Endothelial cell of umbilical vein (primary cell): ENCODE measurements at regions not wholly inside any gene's neighbourhood (a gene's known extent, or its start where the extent isn't known, plus 50 kb on each side); places are given as distances from the start of the nearest gene placed in this dataset.

Source experiments
- BruUV-seq: library from RNA; stranded (reverse); fragments of 400-500 nt; replicated peaks from 2 replicates; lab custom pipeline; 2021; lab: Mats Ljungman, UMichigan
- CTCF ChIA-PET: fragments of 300-600, 350-600 bp; sonication (Branson Sonifier 250); formaldehyde crosslinking; loops from one replicate; lab custom pipeline; 2021; ENCODE audit warnings: antibody characterized with exemption, inconsistent platforms; lab: Charles Lee
- POLR2A ChIA-PET: fragments of 300-600, 350-600 bp; sonication (Branson Sonifier 250); formaldehyde crosslinking; loops from one replicate; lab custom pipeline; 2021; ENCODE audit warnings: antibody characterized with exemption, inconsistent platforms; lab: Charles Lee
- DNase-seq: peaks from one replicate; pipeline ENCODE4 v3.0.0-alpha.2; 2011; ENCODE audit warnings: low read depth, low spot score
- FAIRE-seq: peaks from 2 replicates; lab custom pipeline; 2011; peaks lifted over from hg19 to GRCh38; lab: Jason Lieb, UNC
- H2AFZ ChIP-seq: 2 replicates; pipeline ENCODE4 v1.6.0; 2012; ENCODE audit warnings: low read depth, low read length, control low read depth, inconsistent platforms
- H3K27ac ChIP-seq: 2 replicates; pipeline ENCODE4 v1.5.1; 2011; ENCODE audit warnings: low read depth, mild to moderate bottlenecking, control low read depth, low read length, moderate library complexity; ENCODE audit not compliant: insufficient read depth
- H3K27me3 ChIP-seq, 2 experiments: 2 replicates each; pipeline versions ENCODE4 v1.6.0 to v1.6.1; 2011; ENCODE audit warnings: low read length in 2 of 2, mixed read lengths in 1 of 2; ENCODE audit not compliant: control insufficient read depth in 2 of 2, insufficient read depth in 2 of 2
- H3K36me3 ChIP-seq, 2 experiments: 2 replicates in 1 of 2; 3 replicates in 1 of 2; pipeline ENCODE4 v1.5.1; 2011; ENCODE audit warnings: low read length in 2 of 2, mild to moderate bottlenecking in 1 of 2, moderate library complexity in 1 of 2; ENCODE audit not compliant: control insufficient read depth in 2 of 2, insufficient read depth in 2 of 2; ENCODE audit errors: extremely low read depth in 1 of 2
- H3K4me1 ChIP-seq: 3 replicates; pipeline ENCODE4 v1.5.1; 2011; ENCODE audit warnings: mild to moderate bottlenecking, low read length; ENCODE audit not compliant: control insufficient read depth, insufficient read depth; ENCODE audit errors: extremely low read depth
- H3K4me2 ChIP-seq: 2 replicates; pipeline ENCODE4 v1.6.1; 2011; ENCODE audit warnings: low read length, control low read depth, mixed read lengths; ENCODE audit not compliant: insufficient read depth
- H3K4me3 ChIP-seq, 3 experiments: fragments of 200-600 bp in 1 of 3; sonication (generic), shearing (Covaris generic) in 1 of 3; replicated peaks in 1 of 3; 2 replicates each; pipeline ENCODE4 v1.5.1; 2011 to 2016; ENCODE audit warnings: control low read depth in 3 of 3, low read length in 3 of 3, mild to moderate bottlenecking in 2 of 3, inconsistent platforms in 1 of 3, low read depth in 1 of 3, moderate library complexity in 1 of 3; ENCODE audit not compliant: insufficient read depth in 1 of 3
- H3K79me2 ChIP-seq: 2 replicates; pipeline ENCODE4 v1.6.0; 2012; ENCODE audit warnings: low read length, inconsistent platforms; ENCODE audit not compliant: control insufficient read depth, insufficient read depth
- H3K9ac ChIP-seq: replicated peaks from 2 replicates; pipeline ENCODE3; 2011; ENCODE audit warnings: low read length, control low read depth; ENCODE audit not compliant: insufficient read depth; ENCODE audit errors: extremely low read depth
- H3K9me1 ChIP-seq: replicated peaks from 3 replicates; pipeline ENCODE4 v1.6.0; 2011; ENCODE audit warnings: mild to moderate bottlenecking, low read length; ENCODE audit not compliant: control insufficient read depth, insufficient read depth; ENCODE audit errors: extremely low read depth
- H3K9me3 ChIP-seq: replicated peaks from 2 replicates; pipeline ENCODE4 v1.5.1; 2012; ENCODE audit warnings: low read length, inconsistent platforms; ENCODE audit not compliant: control insufficient read depth, insufficient read depth
- H4K20me1 ChIP-seq: replicated peaks from 2 replicates; pipeline ENCODE3; 2011; ENCODE audit warnings: mild to moderate bottlenecking, low read length; ENCODE audit not compliant: control insufficient read depth, insufficient read depth; ENCODE audit errors: extremely low read depth
- EZH2 ChIP-seq: IDR thresholded peaks from 2 replicates; pipeline ENCODE4 v1.6.1; 2012; ENCODE audit warnings: borderline replicate concordance, low read depth, mild to moderate bottlenecking, moderate library complexity, low read length, inconsistent platforms; ENCODE audit not compliant: severe bottlenecking
- FOS ChIP-seq: IDR thresholded peaks from 2 replicates; pipeline ENCODE4 v1.6.1; 2011; ENCODE audit warnings: mild to moderate bottlenecking, low read length, moderate library complexity, borderline replicate concordance; ENCODE audit not compliant: insufficient read depth
- GATA2 ChIP-seq: IDR thresholded peaks from 2 replicates; pipeline ENCODE4 v1.7.0; 2011; ENCODE audit warnings: low read depth, mild to moderate bottlenecking, moderate library complexity, mixed read lengths, low read length; ENCODE audit not compliant: insufficient read length, insufficient read depth
- JUN ChIP-seq: IDR thresholded peaks from 2 replicates; pipeline ENCODE4 v1.6.1; 2011; ENCODE audit warnings: borderline replicate concordance, low read depth; ENCODE audit not compliant: insufficient read length, insufficient read depth
- MYC ChIP-seq: IDR thresholded peaks from one replicate; pipeline ENCODE4 v1.6.1; 2011; ENCODE audit warnings: mild to moderate bottlenecking, low read depth, low read length
- POLR2A ChIP-seq: IDR thresholded peaks from 2 replicates; pipeline ENCODE4 v1.6.1; 2012; ENCODE audit warnings: low read depth, mild to moderate bottlenecking, control low read depth, low read length
- POLR2AphosphoS5 ChIP-seq: IDR thresholded peaks from 2 replicates; pipeline ENCODE4 v1.6.1; 2012; ENCODE audit warnings: low read depth, mild to moderate bottlenecking, control low read depth, low read length, moderate library complexity; ENCODE audit not compliant: insufficient read depth
- dilution Hi-C: fragments of 300-500 bp; cut with MboI; formaldehyde crosslinking; loops from one replicate; pipeline ENCODE4 v1.15.0; 2019; ENCODE audit warnings: low sequenced_read_pairs; ENCODE audit not compliant: extremely low pct_ligation_motif_present
- intact Hi-C: fragments of 100-400 bp; cut with micrococcal nuclease; formaldehyde crosslinking; loops from one replicate; pipeline ENCODE4 v1.10.0; 2022
- TF ChIP-seq, protein P1 (sequence below): IDR thresholded peaks from 2 replicates; pipeline ENCODE4 v1.6.1; 2011; ENCODE audit not compliant: insufficient read depth, insufficient read length
- TF ChIP-seq, protein P2 (sequence below), 2 donors: IDR thresholded peaks; 1 replicate in 1 of 2; 2 replicates in 1 of 2; pipeline ENCODE4 v1.5.1; 2011; ENCODE audit warnings: low read length in 2 of 2, mild to moderate bottlenecking in 2 of 2, moderate library complexity in 2 of 2, control low read depth in 1 of 2, inconsistent platforms in 1 of 2, low read depth in 1 of 2; ENCODE audit not compliant: insufficient read depth in 1 of 2; ENCODE audit errors: extremely low read depth in 1 of 2

DNA sequence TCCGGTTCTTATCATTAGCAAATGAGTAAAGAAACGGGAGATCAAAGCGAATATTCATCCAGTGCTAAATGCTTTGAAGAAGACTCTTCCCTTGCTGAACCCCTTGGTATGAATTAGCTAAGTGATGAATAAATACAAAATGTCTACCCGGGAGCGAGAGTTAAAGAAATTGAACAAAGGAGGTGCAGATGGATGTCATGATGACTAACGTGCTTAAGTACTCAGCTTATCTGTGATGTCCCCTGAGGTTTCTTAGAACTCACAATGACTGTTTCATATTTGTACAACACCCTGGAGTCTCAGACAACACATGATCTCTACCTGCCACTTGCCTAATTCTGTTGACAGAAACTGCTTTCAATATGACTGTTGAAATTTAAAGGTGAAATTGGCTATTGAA lies 148.5 kb downstream of the TMEM200C start:
- no TSS peak for BruUV-seq
- H3K9me1 ChIP-seq: no peaks in the 10 kb centered on the region
- dilution Hi-C loops: no loop called here
- ChIA-PET CTCF (no interaction called here), POLR2A (no interaction called here)
- no peaks in the 10 kb centered on the region for H3K4me1 ChIP-seq
- H3K27ac ChIP-seq: no peak overlapping the region
- H3K4me2 ChIP-seq: no peak overlapping the region
- FAIRE-seq (no peak), DNase-seq (no peak)
- H3K9me3 ChIP-seq: no peaks in the 10 kb centered on the region
- H4K20me1 ChIP-seq: no peaks in the 10 kb centered on the region
- H3K36me3 ChIP-seq: no peaks in the 10 kb centered on the region
- no peaks in the 10 kb centered on the region for H3K79me2 ChIP-seq
- no peak overlapping the region for H3K4me3 ChIP-seq
- TF ChIP-seq MYC (no peak), EZH2 (no peak), POLR2AphosphoS5 (no peak), FOS (no peak), GATA2 (no peak), JUN (no peak), POLR2A (no peak)
- TF ChIP-seq, protein P1, sequence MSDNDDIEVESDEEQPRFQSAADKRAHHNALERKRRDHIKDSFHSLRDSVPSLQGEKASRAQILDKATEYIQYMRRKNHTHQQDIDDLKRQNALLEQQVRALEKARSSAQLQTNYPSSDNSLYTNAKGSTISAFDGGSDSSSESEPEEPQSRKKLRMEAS: no peak
- TF ChIP-seq, protein P2, sequence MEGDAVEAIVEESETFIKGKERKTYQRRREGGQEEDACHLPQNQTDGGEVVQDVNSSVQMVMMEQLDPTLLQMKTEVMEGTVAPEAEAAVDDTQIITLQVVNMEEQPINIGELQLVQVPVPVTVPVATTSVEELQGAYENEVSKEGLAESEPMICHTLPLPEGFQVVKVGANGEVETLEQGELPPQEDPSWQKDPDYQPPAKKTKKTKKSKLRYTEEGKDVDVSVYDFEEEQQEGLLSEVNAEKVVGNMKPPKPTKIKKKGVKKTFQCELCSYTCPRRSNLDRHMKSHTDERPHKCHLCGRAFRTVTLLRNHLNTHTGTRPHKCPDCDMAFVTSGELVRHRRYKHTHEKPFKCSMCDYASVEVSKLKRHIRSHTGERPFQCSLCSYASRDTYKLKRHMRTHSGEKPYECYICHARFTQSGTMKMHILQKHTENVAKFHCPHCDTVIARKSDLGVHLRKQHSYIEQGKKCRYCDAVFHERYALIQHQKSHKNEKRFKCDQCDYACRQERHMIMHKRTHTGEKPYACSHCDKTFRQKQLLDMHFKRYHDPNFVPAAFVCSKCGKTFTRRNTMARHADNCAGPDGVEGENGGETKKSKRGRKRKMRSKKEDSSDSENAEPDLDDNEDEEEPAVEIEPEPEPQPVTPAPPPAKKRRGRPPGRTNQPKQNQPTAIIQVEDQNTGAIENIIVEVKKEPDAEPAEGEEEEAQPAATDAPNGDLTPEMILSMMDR (IDR thresholded peaks at IDR 0.05; ENCODE audit: extremely low read depth in 1 of 2, insufficient read depth in 1 of 2, low read depth in 1 of 2, low read length in 2 of 2): no peak
- H3K9ac ChIP-seq: no peak overlapping the region
- H3K27me3 ChIP-seq: no peaks in the 10 kb centered on the region
- no peak overlapping the region for H2AFZ ChIP-seq
- intact Hi-C loops: no loop called here
